Left hindlimb (tissue), 1 donor: ENCODE measurements at regions not wholly inside any gene's neighbourhood (a gene's known extent, or its start where the extent isn't known, plus 50 kb on each side); places are given as distances from the start of the nearest gene placed in this dataset.

Source experiments
- DNase-seq: peaks from one replicate; pipeline ENCODE4 v3.0.0-alpha.2; 2018

DNA sequence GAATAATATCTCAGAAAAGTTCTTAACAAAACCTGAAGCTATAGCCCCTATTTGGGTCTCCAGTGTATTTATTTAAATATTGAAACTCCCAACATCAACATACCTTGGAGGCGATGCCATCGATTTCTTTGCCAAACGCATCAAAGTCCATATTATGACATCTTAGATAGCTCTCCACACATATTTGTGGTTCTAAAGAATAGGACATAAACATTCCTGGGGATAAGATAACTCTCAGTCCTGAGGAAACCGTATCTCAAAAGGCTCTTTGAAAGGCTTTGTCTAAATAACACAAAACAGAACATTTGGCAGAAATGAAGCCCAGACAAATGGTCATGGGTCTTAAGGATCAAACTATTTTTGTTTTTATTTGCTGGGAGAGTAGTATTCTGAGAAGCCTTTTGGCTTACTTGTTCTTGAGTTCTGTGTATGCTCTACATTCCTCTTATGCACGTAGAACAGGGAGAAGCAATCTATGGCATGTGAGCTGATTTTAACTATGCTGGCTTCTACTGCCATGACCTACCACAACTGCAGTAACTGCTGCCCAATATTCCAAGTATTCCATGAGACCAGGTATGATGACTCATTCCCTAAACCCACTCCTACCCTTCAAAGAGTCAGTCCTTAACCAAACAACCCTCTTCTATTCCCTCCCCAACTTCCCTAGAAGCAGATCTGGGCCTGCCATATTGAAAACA is 279.0 kb upstream of the ZFHX3 start:
- no peak for DNase-seq

DNA sequence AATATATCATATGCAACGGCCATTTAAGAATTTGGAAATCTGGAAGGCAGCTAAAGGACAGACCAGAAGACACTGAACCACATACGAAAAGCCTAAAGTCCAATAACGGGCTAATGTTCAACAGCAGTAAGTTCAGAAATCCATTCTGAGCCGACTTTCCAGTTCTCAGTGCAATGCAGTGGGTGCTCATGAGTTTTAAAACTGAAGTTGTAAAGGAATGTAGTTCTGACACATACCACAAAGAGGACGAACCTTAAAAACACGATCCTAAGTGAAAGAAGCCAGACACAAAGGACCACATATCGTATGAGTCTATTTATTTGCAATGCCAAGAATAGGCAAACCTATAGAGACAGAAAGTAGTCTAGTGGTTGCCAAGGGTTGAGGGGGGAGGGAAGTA is 278.3 kb upstream of the ZFHX3 start:
- no peak for DNase-seq

DNA sequence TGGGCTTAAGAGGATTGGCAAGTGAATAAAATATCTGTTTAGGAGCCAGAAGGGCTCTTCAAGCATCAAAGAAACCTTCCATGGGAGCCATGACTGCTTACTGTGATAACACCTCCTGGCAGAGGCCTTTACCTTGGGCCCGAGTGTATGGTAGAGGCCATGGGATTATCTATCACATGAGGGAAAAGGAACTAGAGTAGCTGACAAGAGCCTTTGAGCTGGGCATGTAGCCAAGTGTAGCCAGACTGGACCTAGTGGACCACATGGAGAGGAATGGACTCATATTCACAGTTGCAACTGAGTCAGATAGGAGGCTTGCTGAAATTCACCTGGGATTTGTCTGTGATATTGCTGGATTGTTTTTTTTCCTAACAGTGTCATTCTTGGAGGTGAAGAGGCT is 276.0 kb upstream of the ZFHX3 start:
- no peak for DNase-seq

DNA sequence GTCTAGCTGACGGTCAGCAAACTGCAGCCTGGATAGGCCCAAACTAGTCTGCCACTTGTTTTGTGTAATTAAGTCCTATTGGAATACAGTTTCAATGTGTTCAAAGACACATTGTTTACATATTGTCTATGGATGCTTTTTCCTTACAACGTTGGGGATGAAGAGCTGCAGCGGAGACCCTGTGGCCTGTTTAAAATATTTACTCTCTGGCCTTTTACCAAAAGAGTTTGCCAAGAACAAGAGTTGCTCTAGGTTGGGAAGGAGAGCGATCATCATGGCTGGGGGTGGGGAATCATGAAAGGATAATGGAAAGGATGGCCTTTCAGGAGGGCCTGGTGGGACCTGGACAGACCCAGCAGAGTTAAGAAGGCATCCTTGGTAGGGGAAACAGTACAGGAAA is 274.9 kb upstream of the ZFHX3 start:
- no peak for DNase-seq

DNA sequence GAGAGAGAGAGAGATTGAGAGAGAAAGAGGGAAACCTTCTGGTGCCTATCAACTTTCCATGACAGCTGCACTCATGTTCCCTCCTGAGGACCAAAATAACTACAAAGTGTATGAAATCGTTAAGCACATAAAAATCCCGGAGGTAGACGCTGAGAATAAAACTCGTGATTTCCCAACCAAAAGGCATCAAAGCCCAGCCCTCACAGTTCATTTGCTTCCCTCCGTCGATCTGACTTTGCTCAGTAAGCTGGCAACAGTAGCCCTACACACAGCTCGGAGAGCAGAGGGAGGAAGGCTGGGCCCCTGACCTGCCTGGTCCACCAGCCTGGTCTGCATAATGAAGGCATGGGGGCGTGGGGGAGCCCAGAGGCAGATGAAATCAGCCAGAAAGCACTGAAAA is 273.9 kb upstream of the ZFHX3 start:
- DNase-seq = no peak

DNA sequence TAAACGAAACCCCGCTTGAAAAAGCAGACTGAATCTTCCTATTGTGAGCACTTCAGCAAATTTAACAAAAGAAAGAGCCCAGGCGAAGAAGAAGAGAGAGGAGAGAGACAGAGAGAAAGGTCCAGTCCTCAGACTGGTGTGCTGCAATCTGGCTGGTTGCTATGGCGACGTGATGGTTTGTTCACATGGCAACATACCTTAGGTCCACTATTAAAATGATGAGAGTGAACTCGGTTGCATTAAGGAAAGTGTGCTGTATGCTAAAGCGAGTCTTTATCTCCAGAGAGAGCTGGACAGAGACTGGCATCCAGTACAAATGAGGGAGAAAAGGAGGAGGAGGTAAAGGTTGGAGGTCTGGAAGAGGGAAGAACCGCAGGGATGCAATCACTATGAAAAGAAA is 271.8 kb upstream of the ZFHX3 start:
- no peak for DNase-seq

DNA sequence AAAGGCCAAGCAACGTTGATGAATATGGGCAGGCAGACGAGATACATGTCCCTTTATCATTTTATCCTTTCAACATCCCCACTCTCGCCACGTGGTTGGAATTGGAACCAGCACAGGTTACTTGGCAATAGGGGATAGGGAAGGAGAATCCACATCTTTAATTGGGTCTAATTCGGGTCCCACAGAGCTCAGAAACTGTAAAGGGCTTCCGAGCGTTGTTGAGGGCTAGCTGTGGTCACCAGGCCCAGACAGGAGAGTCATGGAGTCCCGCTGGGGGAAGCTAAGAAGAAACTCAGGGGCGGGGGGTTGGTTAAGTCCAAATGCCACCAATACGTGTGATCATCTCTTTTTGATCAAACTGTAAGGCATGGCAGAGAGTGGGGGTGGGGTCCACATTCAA is 271.3 kb upstream of the ZFHX3 start:
- no peak for DNase-seq

DNA sequence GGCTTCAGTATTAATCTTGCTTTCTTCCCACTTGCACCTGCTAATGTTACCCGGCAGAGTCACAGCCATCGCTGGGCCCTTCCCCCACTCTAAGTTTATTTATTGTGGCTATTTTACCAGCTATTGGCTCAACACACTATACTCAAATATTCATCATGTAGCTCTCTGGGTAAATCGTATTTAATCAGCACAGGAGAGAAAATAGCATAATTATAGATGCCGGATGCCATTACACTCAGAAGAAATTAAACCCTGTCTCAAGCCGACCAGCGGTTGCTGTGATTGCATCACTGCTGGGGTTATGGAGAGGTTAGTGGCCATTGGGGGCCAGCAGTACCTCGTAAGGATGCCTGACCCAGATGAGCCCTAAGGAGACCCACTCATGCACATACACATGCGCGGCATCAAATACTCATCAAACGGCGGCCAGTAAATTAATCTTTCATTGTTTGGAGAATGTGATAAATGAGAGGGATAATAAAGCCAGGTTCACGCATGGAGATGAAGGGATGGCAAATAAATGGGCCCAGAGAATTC is 269.5 kb upstream of the ZFHX3 start:
- no peak for DNase-seq

DNA sequence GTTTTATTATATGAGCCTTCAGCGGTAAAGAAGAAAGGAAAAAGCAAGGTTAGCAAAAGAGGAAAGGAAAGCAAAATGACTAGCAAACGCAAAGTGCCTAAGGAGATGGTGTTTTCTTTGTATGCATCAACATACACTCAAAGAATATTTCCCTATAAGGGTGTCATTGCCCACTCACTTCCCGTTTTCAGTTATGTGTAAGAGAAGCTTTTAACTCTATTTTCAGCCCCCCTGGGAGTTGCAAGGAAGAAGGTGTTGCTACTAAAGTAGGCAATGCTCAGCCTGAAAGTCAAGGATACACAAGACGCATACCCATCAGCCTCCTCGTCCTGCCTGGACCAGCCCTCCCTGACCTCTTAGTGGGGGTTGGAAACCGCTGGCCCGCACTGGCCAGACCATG is 267.7 kb upstream of the ZFHX3 start:
- no peak for DNase-seq

DNA sequence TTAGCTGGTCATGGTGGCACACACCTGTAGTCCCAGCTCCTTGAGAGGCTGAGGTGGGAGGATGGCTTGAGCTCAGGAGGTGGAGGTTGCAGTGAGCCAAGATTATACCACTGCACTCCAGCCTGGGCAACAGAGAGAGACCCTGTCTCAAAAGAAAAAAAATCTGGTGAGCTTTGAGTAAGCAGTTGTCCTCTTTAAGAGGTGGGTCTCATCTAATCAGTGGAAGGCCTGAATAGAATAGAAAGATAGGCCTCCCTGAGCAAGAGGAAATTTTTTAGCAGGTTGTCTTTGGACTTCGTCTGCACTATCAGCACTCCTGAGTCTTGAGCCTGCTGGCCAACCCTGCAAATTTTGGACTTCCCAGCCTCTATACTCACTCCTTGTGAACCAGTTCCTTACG is 266.0 kb upstream of the ZFHX3 start:
- no peak for DNase-seq

DNA sequence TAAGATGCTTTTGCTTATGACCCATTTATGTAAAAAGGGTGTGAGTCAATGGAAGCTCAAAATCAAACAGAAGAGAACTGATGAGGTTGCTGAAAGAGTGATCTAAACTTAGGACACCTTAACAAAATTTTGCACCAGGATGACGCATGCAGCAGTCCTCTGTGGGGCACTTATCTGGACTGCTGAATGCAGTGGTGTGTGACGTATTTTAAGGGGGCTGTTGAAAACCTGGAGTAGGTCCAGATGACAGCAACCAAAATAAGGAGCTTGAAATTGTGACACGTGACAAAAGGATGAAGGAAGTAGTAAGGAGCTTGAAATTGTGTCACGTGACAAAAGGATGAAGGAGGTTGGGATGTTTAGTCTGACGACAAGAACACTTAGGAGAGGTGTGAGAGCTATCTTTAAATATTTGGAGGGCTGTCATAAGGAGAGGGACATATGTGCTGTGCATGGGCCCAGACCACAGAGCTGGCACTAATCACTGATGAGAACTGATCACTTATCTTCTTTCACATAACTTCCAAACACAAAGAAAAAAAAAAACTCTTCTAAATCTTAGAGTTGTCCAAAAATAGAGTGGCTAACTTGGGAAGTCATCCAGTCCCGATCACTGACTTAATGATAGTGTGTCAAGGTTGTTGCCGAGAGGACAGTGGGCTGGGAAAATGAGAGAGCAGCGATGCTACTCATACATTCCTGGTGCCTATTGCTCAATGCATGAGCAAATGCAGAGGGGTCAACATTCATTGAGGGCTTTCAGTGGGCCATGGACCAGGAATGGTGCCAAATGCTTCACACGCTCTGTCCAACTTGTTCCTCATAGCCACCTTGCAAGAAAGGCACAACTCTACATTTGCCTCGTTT is 264.2 kb upstream of the ZFHX3 start:
- no peak for DNase-seq

DNA sequence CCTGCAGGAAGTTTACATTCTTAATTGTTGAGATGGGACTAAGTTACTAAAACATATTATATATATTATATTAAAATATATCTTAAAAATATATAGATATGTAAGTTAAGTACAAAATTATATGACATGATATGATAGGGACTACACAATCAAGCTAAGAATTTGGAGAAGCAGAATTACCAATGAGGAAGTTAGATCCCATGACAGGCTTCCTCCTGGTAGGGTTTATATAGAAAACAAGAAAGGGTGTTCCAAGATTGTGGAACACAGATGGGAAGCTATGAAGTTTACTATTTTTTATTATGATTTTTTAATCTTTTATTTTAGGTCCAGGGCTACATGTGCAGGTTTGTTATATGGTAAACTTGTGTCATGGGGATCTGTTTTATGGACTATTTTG is 260.8 kb upstream of the ZFHX3 start:
- DNase-seq = no peak

DNA sequence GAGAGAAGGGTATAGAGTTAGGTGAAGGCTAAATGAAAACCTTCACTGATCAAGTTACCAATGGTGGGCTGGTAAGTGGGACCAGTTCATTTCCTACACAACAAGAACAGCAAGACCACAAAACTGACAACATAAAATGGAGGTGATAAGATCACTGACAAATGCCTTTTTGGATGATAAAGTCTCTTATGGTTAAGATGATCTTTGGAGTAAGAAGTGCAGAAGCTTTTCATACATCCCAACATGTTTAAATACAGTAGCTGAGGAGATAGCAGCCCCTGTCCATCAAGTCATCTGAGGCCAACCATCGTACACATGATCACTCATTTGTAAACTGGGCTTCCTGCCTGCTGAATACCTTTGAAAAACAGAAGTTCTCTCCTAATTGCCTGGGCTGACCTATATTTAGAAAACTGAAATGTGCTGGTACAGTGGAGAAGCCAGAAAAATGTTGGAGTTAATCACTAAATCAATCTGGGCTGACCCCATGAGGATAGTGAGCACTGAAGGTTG is 259.0 kb upstream of the ZFHX3 start:
- DNase-seq = no peak

DNA sequence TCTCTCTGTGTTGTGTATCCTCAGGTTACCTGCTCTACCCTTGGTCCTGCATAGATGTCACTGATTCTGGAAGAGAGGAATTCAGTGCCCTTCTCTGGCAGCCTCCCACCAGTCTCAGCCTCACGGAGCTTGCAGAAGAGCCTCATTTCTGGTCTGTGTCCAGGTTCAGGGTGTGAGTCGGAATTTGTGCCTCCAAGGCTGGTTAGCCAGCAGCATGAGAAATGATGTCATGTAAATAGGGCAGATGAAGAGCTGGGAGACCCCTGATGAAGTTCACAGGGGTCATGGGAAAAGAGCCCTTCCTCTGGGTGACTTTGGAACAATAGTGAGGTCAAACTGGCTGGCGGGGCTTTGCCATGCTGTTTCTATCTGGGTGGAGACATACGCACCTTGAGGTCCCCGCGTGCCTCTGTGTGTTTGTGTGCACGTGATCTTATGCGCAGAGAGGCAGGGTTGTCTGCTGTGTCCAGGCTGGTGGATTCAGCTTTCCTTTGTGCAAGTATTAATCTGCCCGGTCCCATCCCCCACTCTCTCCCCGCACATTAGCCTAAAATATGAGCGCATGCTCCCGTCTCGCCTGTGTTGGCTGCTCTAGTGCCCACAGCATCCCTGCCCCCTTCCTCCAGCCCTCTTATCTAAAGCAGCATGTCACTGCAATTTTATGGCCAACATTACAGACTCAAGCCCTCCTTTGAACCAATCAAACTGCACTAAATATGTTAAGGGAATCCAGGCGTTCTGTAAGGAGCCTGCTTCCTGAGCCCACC is 256.3 kb upstream of the ZFHX3 start:
- no peak for DNase-seq

DNA sequence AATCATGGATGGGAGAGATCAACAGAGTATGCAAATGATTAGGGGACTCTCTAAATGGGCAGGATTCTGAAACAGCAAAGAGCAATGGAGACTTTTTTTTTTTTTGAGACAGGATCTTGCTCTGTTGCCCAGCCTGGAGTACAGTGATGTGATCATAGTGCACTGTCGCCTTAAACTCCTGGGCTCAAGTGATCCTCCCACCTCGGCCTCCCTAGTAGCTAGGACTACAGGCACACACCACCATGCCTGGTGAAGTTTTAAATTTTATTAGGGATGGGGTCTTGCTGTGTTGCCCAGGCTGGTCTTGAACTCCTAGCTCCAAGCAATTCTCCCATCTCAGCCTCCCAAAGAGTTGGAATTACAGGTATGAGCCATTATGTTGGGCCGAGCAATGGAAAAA is 255.0 kb upstream of the ZFHX3 start:
- DNase-seq = no peak

DNA sequence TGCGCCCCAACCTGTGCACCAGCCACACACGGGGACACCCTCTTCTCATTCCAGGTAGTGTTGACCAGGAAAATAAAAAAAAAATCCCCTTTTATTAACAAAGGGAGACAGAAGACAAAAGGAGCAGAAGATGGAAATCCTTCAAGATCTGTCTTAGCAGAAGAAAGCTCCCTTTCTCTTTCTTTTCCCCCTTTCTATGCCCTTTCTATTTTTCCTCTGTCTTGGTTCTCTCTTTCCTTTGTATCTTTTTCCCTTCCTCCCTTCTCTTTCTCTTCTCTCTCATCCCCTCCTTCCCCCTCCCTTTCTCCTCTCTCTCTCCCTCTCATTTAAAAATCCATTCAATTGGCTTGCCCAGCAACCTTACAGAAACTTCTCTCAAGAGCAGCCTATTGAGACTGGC is 254.1 kb upstream of the ZFHX3 start:
- no peak for DNase-seq

DNA sequence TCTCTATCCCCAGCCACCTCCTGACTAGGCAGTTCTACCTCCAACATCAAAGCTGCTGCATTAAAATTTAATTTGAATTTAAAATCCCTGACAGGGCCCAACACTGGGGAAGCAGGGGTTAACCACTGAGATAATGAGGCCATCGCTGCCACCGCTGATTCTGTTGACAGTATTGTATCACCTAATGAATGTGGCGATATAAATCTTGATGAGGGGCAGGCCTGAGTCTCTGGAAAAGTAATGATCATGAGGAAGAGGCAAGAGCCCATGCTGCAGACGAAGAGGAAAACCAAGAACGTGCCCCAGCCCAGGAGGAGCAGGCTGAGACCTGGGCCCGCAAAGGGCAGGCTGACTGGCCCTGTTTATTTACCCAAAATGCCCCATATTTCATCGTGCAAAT is 251.4 kb upstream of the ZFHX3 start:
- no peak for DNase-seq

DNA sequence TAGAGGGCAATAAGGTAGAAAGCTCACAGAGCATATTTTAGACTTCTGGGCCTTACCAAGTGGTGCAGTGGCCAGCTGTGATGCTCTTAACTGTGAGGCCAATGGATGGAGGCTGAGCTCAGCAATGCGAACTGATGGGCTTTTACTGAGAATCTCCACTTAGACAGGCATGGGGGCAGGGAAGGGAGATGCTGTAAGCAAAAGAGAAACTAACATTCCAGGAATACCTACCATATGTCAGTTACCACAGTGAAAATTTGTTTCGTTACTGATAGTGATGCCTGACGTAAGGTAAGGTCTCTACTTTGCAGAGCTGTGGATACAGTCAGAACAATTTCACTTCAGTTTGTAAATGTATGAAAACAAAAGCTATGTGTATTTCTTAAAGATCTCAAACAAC is 250.6 kb upstream of the ZFHX3 start:
- no peak for DNase-seq

DNA sequence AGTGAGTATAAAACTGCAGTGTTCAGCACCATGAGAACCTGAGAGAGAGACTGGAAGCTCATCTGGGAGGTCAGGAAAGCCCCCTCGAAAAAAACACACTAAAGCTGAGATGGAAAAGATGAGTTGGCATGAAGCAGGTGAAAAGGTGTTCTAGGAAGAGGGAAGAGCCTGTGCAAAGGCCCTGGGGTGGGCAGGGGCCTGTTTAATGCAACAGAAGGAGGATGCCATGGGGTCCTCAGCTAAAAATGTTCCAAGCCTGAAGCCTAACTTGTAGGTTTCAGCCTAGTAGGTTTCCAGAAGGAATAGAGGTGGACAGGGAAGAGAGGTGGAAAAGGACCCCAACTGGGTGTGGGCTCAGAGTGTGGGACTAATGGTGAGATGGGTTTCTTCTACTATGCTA is 242.3 kb upstream of the ZFHX3 start:
- no peak for DNase-seq

DNA sequence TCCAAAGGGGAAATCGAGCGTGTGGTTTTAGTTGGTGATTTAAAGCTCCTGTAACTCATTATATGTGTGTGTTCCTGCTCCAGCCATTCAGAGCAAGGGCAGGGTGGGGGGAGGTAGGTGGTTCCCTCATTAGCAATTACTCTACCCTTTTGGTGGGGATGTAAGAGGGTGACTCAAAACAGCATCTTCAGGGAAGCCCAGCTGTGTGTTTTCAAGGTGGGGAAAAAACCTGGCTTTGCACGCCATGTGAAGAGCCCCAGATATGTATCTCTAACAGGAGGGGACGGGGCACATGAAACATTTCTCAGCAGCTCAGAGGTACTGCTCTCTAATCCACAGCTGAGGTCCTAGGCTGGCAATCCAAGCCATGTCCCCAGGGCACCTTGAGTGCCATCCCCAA is 241.3 kb upstream of the ZFHX3 start:
- DNase-seq = no peak

DNA sequence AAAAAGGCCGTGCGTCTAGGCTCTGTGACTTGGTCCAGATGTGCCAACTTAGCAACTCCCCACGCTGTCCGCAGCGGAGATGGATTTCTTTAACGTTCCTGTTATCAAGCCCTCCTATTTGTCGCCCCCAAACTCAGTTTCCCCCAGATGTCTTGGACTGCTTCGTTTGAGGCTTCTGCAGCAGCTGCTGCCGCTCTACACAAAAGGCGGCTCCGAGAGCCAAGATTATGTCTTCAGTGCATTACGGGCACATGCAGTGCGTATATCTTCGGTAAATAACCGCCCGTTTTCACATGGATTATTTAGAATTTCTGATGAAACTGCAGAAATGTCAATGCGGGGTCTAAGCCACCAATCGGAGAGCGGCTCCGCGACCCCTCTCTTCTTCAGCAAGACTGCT is 240.6 kb upstream of the ZFHX3 start:
- DNase-seq = no peak

DNA sequence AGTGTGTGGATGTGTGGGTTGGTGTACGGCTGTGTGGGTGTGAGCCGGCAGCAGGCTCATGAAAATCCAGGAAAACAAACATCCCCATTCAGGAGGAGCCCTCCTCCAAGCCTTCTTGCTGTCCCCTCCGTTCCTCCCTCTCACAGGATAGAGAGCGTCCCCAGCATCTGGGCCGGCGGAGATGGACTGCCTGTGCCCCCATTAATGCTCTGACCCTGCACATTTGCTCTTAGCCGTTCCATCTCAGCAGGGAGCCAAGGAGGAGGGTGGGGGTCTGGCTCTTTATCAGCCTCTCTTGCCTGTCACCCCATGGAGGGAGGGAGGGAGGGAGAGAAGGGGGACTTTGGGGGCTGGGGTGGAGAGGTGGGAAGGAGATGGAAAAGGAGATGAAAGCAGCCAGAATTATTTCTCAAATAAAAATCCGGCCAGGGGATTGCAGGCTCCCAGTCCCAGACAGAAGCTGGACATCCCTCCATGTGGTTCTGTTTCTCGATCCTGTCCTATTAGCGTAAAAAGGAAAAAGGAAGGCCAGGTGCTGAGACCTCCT is 240.0 kb upstream of the ZFHX3 start:
- DNase-seq = no peak
